HG03460 (cell line): ENCODE measurements at regions not wholly inside any gene's neighbourhood (a gene's known extent, or its start where the extent isn't known, plus 50 kb on each side); places are given as distances from the start of the nearest gene placed in this dataset.

Source experiments
- ATAC-seq: cut with Tn5 transposase; IDR thresholded peaks from one replicate; pipeline ENCODE4 v1.9.1; 2021; ENCODE audit not compliant: unreplicated experiment

DNA sequence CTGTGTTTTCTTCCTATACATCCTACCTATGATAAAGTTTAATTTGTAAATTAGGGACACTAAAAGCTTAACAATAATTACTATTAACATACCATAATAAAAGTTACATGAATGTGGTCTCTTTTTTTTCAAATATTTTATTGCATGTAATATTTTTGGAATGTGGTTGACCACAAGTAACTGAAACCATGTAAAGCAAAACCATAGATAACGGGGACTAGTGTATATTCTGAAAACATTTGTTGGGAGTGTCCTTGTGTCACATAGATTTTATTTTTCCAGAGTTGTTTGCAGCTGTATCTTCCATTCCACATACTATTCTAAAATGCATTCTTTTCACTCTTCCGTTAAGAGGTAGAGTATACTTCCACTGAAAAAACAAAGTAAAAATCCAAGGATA is 200.4 kb downstream of the KIF18A start:
- no peak for ATAC-seq

DNA sequence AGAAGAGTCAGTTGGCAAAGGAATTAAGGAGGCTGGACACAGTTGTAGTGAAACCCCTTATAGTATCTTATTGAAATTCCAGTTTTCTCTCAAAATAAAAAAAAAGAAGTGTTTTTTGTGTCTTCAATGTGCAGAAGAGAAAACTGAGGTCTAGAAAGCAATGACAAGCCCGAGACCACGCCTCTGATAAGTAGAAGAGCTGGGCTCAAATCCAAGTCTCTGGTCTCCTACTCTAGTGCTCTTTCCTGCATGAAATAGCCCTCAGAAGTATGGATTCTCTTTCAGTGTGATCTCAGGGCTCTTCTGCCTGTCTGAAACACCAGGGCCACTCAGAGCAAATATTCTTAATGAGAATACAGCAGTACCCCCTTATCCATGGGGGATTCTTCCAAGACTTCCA is 200.9 kb downstream of the KIF18A start:
- no peak for ATAC-seq

DNA sequence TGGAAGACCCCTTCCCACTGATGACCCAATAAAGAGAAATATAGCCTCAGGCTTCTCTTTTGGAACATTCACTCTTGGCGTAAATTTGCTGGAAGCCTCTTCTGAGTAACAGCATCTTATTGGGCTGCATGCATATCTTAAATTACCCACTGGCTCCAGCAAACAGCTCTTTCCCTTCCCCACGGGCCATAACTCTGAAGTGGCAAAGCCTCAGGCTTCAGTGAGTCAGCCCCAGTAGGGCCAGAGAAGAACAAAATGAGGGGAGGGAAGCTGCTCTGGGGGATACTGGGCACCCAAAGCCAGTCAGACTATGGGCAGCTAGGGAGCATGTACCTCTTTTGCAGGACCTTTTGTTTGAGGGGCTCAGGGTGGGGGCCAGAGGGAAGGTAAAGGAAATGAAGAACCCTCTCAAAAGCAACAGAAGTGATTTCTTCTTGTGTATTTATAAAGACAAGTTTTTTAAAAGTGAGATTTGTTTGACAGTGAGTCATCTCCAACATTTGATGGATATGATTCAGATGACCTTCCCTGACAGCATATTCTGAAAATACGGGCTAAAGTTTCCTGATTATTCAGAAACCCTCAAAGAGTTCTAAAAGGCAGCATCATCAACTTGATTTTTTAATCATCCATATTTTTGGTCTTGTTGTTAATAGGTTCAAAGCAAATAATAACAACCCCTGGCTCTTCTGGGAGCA is 203.4 kb downstream of the KIF18A start:
- no peak for ATAC-seq

DNA sequence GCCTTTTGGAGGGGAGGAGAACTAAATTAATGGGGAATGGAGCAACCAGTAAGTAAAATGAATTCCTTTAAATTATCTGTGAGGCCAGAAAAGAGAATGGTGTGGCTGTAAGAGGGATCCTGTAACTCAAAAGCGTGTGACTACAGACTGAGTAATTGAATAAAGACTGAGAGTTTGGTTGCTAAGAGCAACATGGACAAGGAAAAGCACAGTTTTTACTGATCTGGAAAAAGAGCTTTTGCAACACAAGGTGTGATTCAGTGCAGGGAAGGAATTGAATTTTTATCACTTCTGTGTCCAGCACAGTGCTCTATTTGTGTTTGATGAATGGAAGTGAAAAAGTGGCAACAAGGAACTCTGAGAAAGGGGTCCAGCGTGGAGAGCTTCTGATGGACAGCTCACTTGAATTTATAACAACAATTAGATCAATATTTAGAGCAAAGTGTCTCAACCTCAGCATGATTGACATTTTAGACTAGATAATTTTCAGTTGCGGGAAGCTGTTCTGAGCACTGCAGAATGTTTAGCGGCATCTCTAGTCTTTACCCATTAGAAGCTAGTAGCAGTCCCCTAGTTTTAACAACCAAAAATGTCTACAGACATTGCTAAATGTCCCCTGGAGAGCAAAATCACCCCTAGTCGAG is 202.8 kb upstream of the BDNF start:
- ATAC-seq: no peak

GRCh38 chr11:27898166-27898565 is 197.9 kb upstream of the BDNF start:
- no peak for ATAC-seq

DNA sequence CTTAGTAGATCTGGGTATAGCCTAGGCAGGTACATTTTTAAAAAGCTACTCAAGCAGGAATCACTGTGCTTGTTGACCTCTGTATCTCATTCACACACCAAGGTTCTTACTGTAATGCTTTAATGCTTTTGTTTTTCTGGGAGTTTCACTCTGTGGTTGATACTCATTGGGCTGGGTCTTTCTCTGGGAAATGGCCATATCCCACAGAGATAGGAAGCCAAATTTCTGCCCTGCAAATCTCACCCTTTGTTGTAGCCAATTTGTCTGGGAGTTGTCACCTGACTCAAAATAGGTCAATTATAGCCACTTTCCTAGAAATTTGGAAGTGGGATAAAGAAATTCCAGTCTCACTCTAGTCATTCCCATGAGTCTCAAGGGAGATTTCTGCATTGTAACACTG is 195.8 kb upstream of the BDNF start:
- ATAC-seq: no peak

DNA sequence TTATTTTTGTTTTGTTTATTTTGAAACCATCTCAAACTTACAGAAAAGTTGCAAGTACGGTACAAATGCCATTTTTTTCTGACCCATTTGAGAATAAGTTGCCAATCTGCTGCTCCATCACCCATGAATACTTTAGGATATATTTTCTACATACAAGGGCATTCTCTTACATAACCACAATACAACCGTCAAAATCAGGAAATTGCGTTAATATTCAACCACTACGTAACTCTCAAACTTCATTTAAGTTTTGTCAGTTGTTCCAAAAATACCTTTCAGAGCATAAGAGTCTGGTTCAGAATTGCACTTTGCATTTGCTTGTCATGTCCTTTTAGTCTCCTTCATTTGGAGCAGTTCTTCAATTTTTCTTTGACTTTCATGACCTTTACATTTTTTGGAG is 194.3 kb upstream of the BDNF start:
- ATAC-seq: no peak

DNA sequence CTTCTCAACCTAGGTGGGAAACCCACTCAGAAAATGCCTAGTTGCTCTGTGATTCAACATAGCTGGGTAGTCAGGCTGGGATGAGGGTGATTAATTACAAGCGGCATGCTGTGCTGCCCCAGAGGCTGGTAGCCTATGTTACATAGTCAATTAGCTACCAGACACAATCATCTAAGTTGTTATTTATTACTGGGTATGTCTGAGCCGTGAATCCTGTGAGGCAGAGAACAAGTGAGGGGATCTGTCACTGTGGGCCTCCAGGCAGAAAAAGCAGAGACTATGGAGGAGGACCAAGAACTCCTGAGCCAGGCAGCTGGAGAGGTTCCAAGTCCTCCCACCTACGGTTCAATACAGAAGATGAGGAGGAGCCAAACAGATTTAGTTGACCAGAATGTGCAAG is 186.6 kb upstream of the BDNF start:
- no peak for ATAC-seq

DNA sequence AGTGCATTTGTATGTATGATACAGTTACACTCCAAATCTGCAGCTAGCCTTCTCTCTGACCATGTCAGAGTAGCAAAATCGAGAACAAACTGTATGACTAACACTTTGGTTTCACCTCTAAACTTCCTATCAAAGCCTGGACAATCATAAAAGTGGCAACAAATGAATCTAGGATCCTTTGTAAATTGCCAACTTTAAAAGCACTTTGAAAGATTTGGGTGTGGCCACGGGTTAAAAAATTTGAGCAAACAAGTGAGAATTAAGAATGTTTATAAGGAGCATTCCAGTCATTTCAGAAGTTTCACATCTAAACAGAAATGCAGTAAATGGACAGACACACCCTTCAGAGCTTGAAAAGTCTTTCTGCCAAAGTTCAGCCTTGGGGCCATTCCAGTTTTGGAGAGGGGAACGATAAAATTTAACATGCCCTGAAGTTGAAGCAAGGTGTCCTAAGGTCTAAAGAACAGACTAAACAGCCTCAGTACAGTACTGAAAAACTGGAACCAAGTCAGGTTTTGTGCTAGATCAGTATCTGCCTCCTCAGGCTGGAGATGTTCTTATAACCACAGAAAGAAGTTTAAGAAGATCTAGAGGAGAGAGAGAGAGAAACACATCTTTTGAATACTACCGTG is 181.9 kb upstream of the BDNF start:
- peak; percentile 61 for ATAC-seq

DNA sequence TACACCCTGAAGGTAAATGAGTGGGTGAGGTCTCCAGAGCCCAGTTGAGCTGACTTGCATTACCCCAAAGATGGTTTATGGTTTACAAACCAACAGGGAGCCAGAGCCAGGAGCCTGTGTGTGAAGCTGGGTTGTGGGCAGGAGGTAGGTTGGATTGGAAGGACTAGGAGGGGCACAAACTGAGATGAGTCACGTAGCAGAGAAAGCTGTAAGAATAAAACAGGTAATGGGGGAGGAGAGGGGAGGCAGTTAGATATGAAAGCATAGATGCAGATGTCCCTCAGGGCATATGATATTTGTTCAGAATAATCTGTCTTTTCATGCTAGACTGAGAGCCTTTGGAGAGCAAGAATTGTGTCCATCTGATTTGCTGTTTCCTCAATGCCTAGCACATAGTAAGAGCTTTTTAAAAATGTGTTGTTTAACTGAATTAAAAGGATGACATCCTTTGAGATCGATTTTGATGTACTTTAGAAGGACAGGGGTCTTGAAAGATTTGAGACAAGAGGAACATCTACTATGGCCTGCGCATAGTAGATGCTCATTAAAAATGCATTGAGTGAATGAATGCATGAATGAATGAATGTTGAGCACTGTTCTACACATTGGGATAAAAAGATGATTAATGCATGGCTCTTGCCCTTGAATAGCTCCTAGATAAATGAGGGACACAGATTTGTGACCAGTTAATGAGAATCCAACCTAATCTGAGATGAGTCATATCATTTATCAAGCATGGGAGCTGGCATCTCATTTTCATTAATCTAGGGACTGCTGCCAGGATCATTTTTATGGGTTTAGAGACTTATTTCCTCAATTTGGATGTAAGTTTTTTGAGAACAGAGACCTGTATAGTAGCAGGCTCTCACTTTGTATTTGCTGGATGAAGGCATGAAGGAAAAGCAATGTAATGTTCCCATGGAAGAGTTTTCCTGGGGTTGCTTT is 175.8 kb upstream of the BDNF start:
- ATAC-seq: no peak

- no peak for ATAC-seq
Observed at GRCh38 chr11:27874998-27875830, 175.0 kb upstream of the BDNF start.

DNA sequence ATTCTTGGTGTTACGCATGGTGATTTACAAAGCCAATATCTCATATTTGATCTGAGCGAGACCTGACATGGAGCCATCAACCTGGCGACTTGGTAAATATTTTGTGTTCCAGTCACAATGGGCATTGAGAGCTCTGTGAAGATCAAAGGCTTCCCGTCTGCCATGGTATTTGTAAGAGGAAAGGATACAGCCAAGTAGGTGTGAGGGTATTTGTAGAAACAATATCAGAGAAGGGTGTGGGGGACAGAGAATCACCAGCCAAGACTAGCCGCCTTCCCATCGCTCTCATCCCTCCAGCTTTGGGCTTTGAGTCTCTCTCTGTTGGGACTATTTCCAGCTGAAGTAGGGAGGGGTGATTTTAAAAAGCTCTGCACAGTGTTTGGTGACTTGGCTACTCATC is 173.4 kb upstream of the BDNF start:
- ATAC-seq: no peak

DNA sequence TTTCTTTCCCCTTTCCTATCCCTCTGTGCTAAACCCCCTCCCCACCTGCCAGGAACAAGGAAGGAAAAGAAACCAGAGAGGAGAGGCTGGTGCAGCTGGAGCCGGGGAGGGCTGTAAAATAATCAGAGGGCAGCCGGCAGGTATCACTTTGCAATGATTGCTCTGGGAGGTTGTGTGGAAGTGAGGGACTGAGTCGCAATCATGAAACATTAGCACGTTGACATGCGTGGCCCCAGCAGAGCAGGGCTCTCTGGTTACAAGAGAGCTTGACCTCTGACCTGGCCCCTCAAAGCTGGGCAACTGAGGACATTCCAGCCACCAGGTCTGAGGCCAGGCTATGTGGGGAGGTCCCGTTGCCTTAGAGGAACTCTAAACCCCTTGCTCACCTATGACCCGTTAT is 170.8 kb upstream of the BDNF start:
- no peak for ATAC-seq

- ATAC-seq: no peak
Observed at GRCh38 chr11:27869701-27870100, 169.4 kb upstream of the BDNF start.

GRCh38 chr11:27868709-27869108 is 168.5 kb upstream of the BDNF start:
- no peak for ATAC-seq

DNA sequence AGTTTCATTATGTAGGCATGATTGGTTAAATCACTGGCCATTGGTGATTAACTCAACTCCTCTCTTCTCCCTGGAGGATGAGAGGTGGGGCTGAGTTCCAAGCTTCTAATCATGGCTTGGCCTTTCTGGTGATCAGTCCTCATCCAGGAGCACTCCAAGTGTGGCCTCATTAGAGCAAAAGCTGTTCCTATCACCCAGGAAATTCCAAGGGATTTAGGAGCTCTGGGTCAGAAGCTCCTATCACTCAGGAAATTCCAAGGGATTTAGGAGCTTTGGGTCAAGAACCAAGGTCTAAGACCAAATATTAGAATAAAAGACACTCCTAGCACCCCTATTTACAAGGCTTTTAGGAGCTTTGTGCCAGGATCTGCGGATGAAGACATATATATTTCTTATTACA is 168.0 kb upstream of the BDNF start:
- ATAC-seq: no peak

DNA sequence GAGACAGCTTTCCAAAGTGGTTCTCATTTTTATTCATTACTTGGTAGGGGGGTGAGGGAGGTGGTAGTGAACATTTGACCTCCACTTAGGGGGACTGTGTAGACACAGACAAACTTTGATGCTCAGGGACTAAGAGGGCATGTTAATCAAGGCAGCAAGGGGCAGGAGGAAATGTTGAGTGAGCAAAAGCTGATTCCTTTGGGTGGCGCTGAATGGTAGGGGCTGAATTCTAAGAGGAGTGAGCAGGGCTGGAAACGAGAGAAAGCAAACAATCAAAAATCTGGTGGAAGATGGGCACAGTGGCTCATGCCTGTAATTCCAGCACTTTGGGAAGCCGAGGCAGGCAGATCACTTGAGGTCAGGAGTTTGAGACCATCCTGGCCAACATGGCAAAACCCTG is 164.8 kb upstream of the BDNF start:
- ATAC-seq: no peak

DNA sequence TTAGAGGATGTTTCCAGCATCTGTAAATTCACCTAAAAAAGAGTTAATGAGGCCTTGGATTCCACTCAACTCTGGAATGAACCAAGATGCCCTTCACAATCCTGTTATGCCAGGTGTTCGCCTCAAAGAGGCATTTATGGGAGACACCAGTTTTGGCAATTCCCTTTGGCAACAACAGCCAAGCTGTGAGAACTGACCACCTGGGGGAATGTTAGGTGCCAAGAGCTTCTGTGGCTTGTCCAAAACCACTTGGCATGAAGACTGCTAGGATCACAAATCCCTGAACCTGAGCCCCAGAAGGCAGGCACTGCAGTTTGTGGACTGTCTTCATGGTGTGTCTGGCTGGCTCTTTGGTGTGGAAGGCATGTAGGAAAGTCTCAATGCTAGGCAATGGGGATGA is 164.4 kb upstream of the BDNF start:
- no peak for ATAC-seq

DNA sequence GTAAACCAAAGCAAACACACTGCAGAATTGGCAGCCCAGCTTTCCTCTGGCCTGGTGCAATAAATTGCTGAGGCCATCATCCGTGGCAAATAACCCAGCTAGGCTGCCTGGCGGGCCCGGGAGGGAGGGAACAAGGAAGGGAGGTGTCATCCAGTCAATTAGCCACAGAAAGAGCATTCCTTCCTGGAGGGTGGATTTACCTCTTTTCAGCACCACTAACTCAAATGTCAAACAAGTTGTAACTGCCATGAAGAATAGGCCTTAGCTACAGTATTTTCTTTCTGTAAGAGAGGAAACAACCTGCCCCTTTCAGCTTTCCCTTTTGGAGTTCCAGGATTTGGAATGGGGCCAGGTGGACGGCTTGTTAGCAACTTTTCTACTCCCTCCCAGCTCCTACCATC is 163.8 kb upstream of the BDNF start:
- no peak for ATAC-seq

GRCh38 chr11:27863637-27864036 is 163.4 kb upstream of the BDNF start:
- ATAC-seq: no peak
